Suppressor macrophage treated with lipopolysaccharide for 4 hours (primary cell): ENCODE measurements at regions not wholly inside any gene's neighbourhood (a gene's known extent, or its start where the extent isn't known, plus 50 kb on each side); places are given as distances from the start of the nearest gene placed in this dataset.
"Not testable (repeated sequence)": the region's sequence is repeated elsewhere in the genome, so short reads cannot be mapped to it uniquely, and the experiment has no call there.

Source experiments
- DNase-seq: peaks from one replicate; pipeline ENCODE4 v3.0.0-alpha.2; 2020

- DNase-seq = peak; percentile 3
Observed at GRCh38 chrX:77167993-77168392, 279.2 kb upstream of the FGF16 start.

GRCh38 chrX:77174680-77175519 is 272.3 kb upstream of the FGF16 start:
- no peak for DNase-seq

GRCh38 chrX:77200663-77201062 is 246.5 kb upstream of the FGF16 start:
- no peak for DNase-seq

GRCh38 chrX:77223046-77223445 is 224.1 kb upstream of the FGF16 start:
- no peak for DNase-seq

GRCh38 chrX:77264490-77264889 is 182.7 kb upstream of the FGF16 start:
- no peak for DNase-seq

GRCh38 chrX:77275392-77275791 is 171.8 kb upstream of the FGF16 start:
- no peak for DNase-seq

GRCh38 chrX:77276742-77277141 is 170.4 kb upstream of the FGF16 start:
- no peak for DNase-seq

GRCh38 chrX:77277911-77278310 is 169.3 kb upstream of the FGF16 start:
- DNase-seq = no peak

- not testable (repeated sequence) for DNase-seq
Observed at GRCh38 chrX:77279373-77279772, 167.8 kb upstream of the FGF16 start.

GRCh38 chrX:77293331-77293995 is 153.7 kb upstream of the FGF16 start:
- no peak for DNase-seq

- no peak for DNase-seq
Observed at GRCh38 chrX:77298296-77298695, 148.9 kb upstream of the FGF16 start.

GRCh38 chrX:77298790-77299189 is 148.4 kb upstream of the FGF16 start:
- DNase-seq = no peak

- DNase-seq = no peak
Observed at GRCh38 chrX:77299549-77299948, 147.6 kb upstream of the FGF16 start.

- no peak for DNase-seq
Observed at GRCh38 chrX:77342004-77342403, 105.2 kb upstream of the FGF16 start.

GRCh38 chrX:77346859-77347258 is 100.3 kb upstream of the FGF16 start:
- DNase-seq = no peak

- DNase-seq = no peak
Observed at GRCh38 chrX:77347572-77347971, 99.6 kb upstream of the FGF16 start.

GRCh38 chrX:77389891-77390290 is 57.3 kb upstream of the FGF16 start:
- no peak for DNase-seq

- DNase-seq = not testable (repeated sequence)
Observed at GRCh38 chrX:77390365-77390764, 56.8 kb upstream of the FGF16 start.

- no peak for DNase-seq
Observed at GRCh38 chrX:77396781-77397180, 50.4 kb upstream of the FGF16 start.
